ENCODE measurements at regions not wholly inside any gene's neighbourhood (a gene's known extent, or its start where the extent isn't known, plus 50 kb on each side); places are given as distances from the start of the nearest gene placed in this dataset.

DNA sequence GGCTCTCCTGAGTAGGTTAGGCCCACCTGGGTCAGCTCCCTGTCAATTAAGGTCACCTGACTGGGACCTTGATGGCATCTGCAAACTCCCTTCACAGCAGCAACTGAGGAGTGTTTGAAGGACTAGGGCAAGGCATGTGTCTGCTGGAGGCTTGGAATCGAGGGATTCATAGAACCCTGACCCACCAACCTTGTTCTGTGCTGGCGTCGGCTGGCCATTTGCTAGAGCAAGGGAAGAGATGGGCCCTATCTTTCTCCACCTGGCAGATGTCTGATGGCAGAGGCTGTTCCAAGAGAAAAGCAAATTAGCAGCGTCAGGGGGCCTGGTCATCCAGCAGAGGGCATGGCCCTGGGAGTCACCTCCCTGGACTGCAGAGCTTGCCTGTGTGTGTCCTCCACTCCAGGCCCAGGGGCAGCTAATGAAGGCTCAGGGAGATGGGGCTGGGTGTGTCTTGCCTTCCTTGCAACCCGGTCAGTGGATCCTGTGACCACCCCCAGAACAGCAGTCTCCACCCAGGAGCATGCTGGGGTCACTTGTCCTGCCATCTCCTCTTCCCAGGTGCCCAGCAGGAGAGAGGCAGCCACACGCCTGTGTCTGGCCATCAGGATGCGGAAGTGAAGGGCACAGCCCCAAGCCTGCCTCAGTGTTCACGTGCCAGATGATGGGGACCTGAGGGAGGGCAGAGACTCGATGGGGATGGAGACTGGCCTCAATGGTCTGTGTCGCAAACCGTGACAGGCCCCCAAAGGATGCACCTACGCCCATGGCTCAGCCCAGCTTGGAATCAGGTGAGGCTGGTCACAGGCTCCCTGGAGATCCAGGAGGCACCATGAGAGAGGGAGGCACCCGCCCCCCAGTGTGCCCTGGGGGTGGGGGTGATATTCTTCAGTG, 53.9 kb downstream of the BARX1 start:
- H3K27ac Mint-ChIP-seq: no peak overlapping the region
- peaks cover 0 to 5% (median 0%) of the 10 kb centered on the region in 7 donors for H3K9me3 Mint-ChIP-seq
- peaks cover 0 to 42% (median 25%) of the 10 kb centered on the region in 3 donors for H3K27me3 Mint-ChIP-seq
- no peak for ATAC-seq (ENCODE audit: low read depth in 2 of 2)
- peak overlapping the region in 1 of 8 donors; percentile 57 for H3K4me3 Mint-ChIP-seq
- peaks cover 0 to 11% of the 10 kb centered on the region in 2 donors for H3K36me3 Mint-ChIP-seq
- DNase-seq: no peak
- no peaks in the 10 kb centered on the region for H3K4me1 Mint-ChIP-seq

DNA sequence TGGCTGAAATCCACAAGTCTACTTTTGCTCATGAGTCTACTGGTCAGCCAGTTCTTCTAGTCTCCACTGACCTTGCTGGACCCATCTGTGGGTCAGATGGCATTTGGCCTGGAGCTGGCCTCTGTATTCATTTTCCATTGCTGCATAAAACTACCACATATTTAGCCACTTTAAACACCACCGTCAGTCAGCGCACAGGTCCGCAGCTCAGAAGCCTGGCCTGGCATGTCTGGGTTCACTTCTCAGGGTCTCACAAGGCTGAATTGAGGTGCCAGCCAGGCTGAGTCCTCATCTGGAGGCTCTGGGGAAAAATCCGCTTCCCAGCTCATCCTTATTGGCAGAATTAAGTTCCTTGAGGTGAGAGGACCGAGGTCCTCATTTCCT, 54.7 kb downstream of the BARX1 start:
- no peak for ATAC-seq (ENCODE audit: low read depth in 2 of 2)
- peaks cover 0 to 5% (median 0%) of the 10 kb centered on the region in 7 donors for H3K9me3 Mint-ChIP-seq
- no peak overlapping the region for H3K4me3 Mint-ChIP-seq
- H3K27ac Mint-ChIP-seq: peak overlapping the region in 1 of 6 donors; percentile 68
- H3K4me1 Mint-ChIP-seq: no peaks in the 10 kb centered on the region
- DNase-seq: no peak
- peaks cover 0 to 36% (median 26%) of the 10 kb centered on the region in 3 donors for H3K27me3 Mint-ChIP-seq
- peaks cover 0 to 11% of the 10 kb centered on the region in 2 donors for H3K36me3 Mint-ChIP-seq

DNA sequence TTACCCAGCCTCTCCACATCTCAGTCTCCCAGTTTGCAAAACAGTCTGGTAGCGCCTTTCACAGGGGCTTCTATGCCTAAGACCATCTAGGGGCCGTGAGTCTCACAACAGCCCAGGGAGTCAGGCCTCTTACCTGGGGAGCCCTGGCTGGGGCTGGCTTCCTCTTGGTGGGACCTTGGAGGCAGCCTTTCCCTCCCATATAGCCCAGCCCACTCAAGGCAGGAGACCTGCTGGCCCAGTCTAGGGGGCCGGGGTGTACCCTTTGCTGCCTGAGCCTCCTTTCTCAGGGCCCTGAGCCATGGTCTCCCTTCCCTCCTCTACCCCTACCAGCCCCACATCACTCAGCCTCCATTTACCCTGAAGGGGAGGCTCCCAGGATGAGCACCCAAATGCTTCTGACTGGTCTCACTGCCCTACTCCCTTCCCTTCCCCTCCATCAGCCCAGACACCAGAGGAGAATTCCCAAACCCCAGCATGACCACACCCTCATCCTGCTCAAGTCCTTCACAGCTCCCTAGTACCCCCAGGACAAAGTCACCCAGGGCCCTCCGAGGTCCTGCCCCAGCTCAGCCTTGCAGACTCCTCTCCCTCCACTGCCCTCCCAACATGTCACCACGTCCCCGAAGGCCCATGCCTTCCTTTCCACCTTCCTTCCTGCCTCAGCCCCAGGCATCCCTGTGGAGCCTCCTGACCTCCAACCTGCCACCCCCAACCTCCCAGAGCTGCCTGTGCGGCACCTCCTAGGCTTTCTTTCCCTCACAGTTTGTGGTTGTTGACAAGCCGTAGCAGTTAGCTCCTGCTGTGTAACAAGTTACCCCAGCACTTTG, 55.3 kb downstream of the BARX1 start:
- H3K9me3 Mint-ChIP-seq: peaks cover 0 to 5% (median 0%) of the 10 kb centered on the region in 7 donors
- no peak for DNase-seq
- peaks cover 0 to 30% (median 27%) of the 10 kb centered on the region in 3 donors for H3K27me3 Mint-ChIP-seq
- ATAC-seq (ENCODE audit: low read depth in 2 of 2): no peak
- H3K4me3 Mint-ChIP-seq: no peak overlapping the region
- H3K36me3 Mint-ChIP-seq: peaks cover 0 to 11% of the 10 kb centered on the region in 2 donors
- H3K27ac Mint-ChIP-seq: peak overlapping the region in 1 of 6 donors; percentile 68
- no peaks in the 10 kb centered on the region for H3K4me1 Mint-ChIP-seq

DNA sequence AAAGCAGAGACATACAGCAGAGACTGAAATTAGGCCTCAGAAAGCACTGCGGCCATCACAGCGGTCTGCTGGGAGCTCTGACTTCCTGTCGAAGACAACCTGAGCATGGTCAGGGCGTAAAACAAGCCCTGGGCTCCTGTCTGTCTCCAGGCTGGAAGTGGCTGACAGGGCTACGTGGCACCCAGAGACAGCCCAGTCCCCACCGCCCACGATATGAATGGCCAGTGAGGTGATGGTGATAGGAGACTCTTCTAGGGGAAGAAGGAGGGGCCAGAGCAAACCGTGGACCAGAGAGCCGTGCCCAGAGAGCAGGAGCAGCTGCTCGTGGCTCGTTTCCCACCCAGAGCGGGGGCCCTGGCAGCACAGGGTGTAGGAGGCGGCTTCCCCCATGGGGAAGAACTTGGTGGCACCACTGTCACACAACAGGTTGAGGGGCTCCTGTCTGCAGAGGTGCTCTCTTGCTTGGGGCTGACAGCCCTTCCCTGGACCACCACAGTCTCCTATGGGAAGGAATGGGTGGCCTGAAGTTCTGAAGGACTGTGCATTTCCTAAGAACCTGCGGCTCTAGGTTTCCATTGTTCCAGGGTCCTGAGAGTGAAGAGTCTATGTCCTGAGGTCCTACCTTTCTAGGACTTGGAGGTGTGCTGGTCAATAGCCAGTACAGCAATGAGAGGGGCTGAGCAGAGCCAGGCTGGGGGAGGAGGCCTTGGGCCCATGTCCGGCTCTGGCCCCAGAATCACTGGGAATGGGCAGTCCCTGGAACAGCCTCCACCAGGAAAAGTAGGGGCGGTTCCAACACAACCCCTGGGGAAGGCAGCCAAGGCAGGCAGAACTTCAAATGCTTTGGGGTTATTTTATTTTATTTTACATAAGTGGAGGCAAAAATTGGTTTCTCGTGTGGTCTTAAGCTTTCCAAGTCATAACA, 56.4 kb downstream of the BARX1 start:
- H3K9me3 Mint-ChIP-seq: peaks cover 0 to 7% (median 0%) of the 10 kb centered on the region in 7 donors
- ATAC-seq (ENCODE audit: low read depth in 2 of 2): no peak
- peaks cover 0 to 21% (median 20%) of the 10 kb centered on the region in 3 donors for H3K27me3 Mint-ChIP-seq
- no peak for DNase-seq
- peak overlapping the region in 1 of 6 donors; percentile 84 for H3K27ac Mint-ChIP-seq
- H3K36me3 Mint-ChIP-seq: peaks cover 0 to 11% of the 10 kb centered on the region in 2 donors
- no peak overlapping the region for H3K4me3 Mint-ChIP-seq
- H3K4me1 Mint-ChIP-seq: no peaks in the 10 kb centered on the region

DNA sequence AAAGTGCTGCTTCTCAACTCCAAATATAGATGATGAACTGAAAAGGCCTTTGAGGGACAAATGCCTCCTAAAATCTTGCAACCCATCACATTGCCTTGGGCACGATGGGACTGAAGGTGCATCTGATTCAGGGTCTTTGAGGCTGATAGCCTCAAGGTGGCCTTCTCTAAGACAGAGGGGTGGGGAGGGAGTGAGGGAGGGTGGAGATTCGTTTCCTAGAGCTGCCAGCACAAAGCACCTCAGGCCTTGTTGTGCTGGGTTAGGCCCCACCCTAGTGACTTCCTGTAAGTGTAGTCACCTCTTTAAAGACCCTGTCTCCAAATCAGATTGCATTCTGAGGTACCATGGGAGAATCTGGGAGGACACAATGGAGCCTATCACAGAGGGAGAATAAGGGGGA, 57.1 kb downstream of the BARX1 start:
- no peak for DNase-seq
- Mint-ChIP-seq H3K4me1 (no peaks in the 10 kb centered on the region), H3K27ac (no peak overlapping the region), H3K4me3 (no peak overlapping the region), H3K9me3 (peaks cover 0 to 10% (median 4%) of the 10 kb centered on the region in 7 donors), H3K27me3 (peaks cover 0 to 21% (median 19%) of the 10 kb centered on the region in 3 donors), H3K36me3 (peaks cover 0 to 11% of the 10 kb centered on the region in 2 donors)
- no peak for ATAC-seq (ENCODE audit: low read depth in 2 of 2)

DNA sequence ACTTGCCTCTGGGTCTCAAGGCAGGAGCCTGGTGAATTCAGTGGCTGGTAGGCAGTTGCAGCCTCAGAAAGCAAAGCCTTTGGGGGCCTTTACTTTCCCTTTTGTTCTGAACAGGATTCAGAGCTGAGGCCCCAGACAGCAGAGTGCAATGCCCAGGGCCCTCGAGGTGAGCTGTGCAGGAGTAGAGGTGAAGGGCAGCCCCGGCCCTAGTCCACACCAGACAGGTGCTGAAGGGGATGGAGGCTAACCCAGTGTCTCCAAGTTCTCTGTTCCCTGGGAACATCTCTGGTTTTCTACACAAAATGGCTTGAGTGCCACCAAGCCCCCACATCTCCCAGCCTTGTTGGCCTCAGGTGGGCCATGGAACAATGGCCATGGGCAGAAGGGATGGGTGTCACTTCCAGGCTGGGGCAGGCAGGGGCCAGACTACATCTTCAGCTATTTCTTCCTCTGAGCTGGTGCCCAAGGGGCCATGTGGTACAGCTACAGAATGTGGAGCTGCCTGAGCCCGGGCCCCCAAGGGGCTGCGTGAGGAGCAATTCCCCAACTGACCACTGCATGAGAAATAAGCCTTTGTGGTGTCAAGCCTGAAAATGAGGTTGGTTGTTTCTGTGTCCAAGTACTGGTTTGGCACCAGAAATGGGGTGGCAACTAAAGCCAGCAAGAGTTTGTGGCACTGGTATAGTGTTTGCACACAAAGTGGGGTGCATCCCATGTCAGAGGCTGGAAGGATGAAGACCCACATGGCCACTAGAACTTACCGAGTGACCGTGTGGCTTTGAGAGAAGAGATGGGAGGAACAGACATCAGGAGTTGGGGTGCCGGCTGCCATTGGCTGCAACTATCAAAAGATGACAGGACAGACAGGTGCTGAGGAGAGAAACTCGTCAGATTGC, 57.8 kb downstream of the BARX1 start:
- Mint-ChIP-seq H3K4me1 (no peaks in the 10 kb centered on the region), H3K36me3 (peaks cover 0 to 11% of the 10 kb centered on the region in 2 donors), H3K4me3 (no peak overlapping the region), H3K9me3 (peaks cover 0 to 16% (median 9%) of the 10 kb centered on the region in 7 donors), H3K27me3 (peaks cover 0 to 21% (median 19%) of the 10 kb centered on the region in 3 donors), H3K27ac (no peak overlapping the region)
- ATAC-seq (ENCODE audit: low read depth in 2 of 2): no peak
- DNase-seq: no peak

DNA sequence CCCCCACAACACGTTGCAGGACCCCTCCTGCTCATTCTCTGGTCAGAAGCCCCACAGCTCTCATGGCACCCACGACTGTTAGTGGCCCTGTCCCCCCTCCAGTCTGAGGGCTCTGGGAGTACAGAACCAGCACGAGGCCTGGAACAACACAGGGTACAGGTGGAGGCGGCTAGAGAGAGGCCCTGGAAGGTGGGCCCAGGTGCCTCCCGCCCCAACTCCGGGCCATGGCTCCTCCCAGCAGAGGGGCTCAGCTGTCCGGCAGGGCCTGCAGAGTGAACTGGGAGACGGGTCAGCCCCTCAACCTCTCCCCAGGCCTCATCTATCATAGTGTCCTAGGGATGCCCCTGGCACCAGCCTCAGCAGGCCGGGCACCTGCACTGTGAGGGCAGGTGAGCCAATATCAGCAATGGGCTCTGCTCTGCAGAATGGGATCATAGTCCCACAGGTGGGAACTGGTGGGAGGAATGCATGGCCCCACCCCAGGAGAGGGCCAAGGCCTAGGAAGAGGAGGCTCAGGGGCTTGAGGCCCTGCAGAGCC, 58.6 kb downstream of the BARX1 start:
- DNase-seq (no peak), ATAC-seq (ENCODE audit: low read depth in 2 of 2) (no peak)
- H3K27me3 Mint-ChIP-seq: peaks cover 0 to 21% (median 14%) of the 10 kb centered on the region in 3 donors
- H3K36me3 Mint-ChIP-seq: peaks cover 0 to 11% of the 10 kb centered on the region in 2 donors
- H3K27ac Mint-ChIP-seq: no peak overlapping the region
- no peak overlapping the region for H3K4me3 Mint-ChIP-seq
- H3K9me3 Mint-ChIP-seq: peaks cover 0 to 20% (median 9%) of the 10 kb centered on the region in 7 donors
- no peaks in the 10 kb centered on the region for H3K4me1 Mint-ChIP-seq

DNA sequence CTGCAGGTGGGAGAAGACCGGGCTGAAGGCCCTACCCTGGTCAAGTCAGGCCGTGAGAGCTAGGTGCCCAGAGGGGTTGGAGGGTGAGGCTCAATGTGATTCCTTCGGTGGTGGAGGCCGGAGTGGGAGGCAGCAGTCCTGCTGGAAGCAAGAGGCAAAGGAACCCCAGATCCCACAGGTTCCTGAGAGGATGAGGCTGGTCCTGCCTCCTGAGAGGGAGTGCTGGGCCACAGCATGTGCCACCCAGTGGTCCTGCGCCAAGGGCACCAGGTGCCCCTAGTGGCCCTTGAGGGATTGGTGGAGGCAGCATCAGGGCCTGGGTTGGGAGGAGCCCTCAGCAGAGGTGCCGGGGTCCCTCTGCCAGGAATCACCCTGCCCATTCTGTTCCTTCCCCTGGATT, 59.1 kb downstream of the BARX1 start:
- peaks cover 0 to 20% (median 9%) of the 10 kb centered on the region in 7 donors for H3K9me3 Mint-ChIP-seq
- peaks cover 0 to 21% (median 10%) of the 10 kb centered on the region in 3 donors for H3K27me3 Mint-ChIP-seq
- H3K27ac Mint-ChIP-seq: no peak overlapping the region
- no peak overlapping the region for H3K4me3 Mint-ChIP-seq
- ATAC-seq (ENCODE audit: low read depth in 2 of 2) (no peak), DNase-seq (no peak)
- peaks cover 0 to 11% of the 10 kb centered on the region in 2 donors for H3K36me3 Mint-ChIP-seq
- no peaks in the 10 kb centered on the region for H3K4me1 Mint-ChIP-seq

DNA sequence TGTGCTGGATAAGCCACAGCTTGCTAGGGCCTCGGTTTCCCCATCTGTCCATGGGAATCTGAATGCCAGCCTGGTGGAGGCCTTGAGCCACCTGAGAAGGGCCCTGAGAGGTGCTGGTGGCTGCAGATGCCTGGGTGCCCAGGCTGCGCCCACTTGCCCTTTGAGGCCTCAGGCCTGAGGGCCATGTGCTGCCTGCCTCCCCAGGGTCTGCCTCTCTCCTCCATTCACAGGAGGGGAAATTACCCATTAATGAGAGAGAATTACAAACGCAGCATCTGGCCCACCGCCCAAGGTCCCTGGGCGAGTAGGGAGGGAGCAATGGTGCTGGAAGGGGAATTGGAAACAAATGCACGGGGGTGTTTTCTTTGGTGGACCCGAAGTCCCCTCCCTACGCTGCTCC, 59.6 kb downstream of the BARX1 start:
- H3K4me3 Mint-ChIP-seq: no peak overlapping the region
- no peaks in the 10 kb centered on the region for H3K4me1 Mint-ChIP-seq
- peaks cover 0 to 16% (median 15%) of the 10 kb centered on the region in 3 donors for H3K27me3 Mint-ChIP-seq
- no peak overlapping the region for H3K27ac Mint-ChIP-seq
- H3K9me3 Mint-ChIP-seq: peaks cover 0 to 20% (median 9%) of the 10 kb centered on the region in 7 donors
- DNase-seq (no peak), ATAC-seq (ENCODE audit: low read depth in 2 of 2) (no peak)
- H3K36me3 Mint-ChIP-seq: peaks cover 0 to 8% of the 10 kb centered on the region in 2 donors

DNA sequence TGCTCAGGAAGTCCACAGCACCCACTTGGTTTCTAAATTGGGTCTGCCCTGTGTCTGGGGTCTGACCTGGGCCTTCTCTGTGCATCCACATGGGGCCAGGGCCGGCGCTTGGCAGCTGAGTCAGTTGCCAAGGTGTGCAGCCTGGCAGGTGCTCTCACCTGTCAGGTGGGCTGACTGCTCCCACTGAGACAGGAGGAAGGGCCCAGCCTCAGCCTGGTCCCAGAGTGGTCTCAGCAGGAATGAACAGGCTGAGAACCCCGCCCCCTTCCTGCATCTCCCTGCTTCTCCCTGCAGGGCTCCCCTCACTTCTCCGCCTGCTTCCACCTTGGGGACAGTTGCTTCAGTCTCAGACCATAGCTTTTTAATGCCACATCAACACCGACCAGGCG, 60.5 kb downstream of the BARX1 start:
- peaks cover 0 to 8% (median 7%) of the 10 kb centered on the region in 3 donors for H3K27me3 Mint-ChIP-seq
- DNase-seq: no peak
- H3K27ac Mint-ChIP-seq: no peak overlapping the region
- no peaks in the 10 kb centered on the region for H3K36me3 Mint-ChIP-seq
- peaks cover 0 to 20% (median 7%) of the 10 kb centered on the region in 7 donors for H3K9me3 Mint-ChIP-seq
- ATAC-seq (ENCODE audit: low read depth in 2 of 2): no peak
- H3K4me3 Mint-ChIP-seq: no peak overlapping the region
- no peaks in the 10 kb centered on the region for H3K4me1 Mint-ChIP-seq

DNA sequence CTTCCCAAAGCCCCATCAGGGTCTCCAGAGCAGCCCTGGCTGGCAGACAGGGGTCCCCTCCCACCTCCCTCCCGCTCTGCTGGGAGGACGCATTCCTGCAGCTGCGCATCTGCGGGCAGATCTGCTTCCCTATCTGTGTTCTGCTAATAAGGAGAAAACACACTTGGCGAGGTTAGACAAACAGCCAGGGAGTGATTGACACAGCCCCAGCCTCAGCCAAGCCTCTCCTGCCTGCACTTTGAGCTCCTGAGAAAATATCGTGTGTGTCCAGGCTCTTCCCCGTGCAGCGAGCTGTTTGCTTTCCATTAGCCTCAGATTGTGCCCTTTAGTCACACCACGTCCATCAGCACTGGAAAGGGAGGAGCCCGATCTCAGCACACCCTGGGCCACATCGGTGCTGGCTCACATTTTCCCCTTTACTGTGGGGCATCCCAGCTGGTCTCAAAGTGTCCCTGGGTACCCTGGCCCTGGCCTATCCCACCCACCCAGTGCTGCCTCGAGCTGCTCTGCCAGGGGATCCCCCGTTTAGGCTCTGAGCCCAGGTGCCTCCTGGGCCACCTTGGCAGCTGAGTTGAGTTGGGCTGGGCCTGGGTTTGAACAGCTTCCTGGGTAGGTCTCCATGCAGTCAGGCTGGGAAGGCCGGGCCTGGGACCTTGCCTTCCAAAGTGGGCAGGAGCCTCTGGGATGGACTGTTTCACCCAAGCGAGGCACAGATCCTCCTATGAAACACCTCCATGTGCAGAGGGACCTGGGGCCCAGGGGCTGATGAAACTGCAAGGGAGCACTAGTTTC, 61.1 kb downstream of the BARX1 start:
- ATAC-seq (ENCODE audit: low read depth in 2 of 2): no peak
- H3K4me1 Mint-ChIP-seq: no peaks in the 10 kb centered on the region
- H3K4me3 Mint-ChIP-seq: no peak overlapping the region
- no peaks in the 10 kb centered on the region for H3K36me3 Mint-ChIP-seq
- no peak for DNase-seq
- H3K9me3 Mint-ChIP-seq: peaks cover 0 to 20% (median 7%) of the 10 kb centered on the region in 7 donors
- no peak overlapping the region for H3K27ac Mint-ChIP-seq
- peaks cover under 1 to 12% (median 12%) of the 10 kb centered on the region in 3 donors for H3K27me3 Mint-ChIP-seq

Data from naive B cell (primary cell).